DOHH2 (cell line): ENCODE measurements at regions not wholly inside any gene's neighbourhood (a gene's known extent, or its start where the extent isn't known, plus 50 kb on each side); places are given as distances from the start of the nearest gene placed in this dataset.

Source experiments
- CTCF ChIP-seq: fragments of 200-600 bp; sonication (generic); IDR thresholded peaks from one replicate; pipeline ENCODE4 v1.5.1; 2014; ENCODE audit warnings: antibody characterized with exemption, mild to moderate bottlenecking, low read depth, low read length; ENCODE audit not compliant: poor library complexity, severe bottlenecking
- EZH2phosphoT487 ChIP-seq: fragments of 200-600 bp; sonication (generic); IDR thresholded peaks from 2 replicates; pipeline ENCODE4 v1.6.1; 2017; ENCODE audit warnings: borderline replicate concordance, mild to moderate bottlenecking, antibody characterized with exemption, low read length, moderate library complexity, mixed read lengths

- TF ChIP-seq CTCF: no peak
- TF ChIP-seq EZH2phosphoT487: no peak
Measured at GRCh38 chr5:126066836-126067235, 356.4 kb upstream of the GRAMD2B start.
